Psoas muscle (tissue), 7 donors: ENCODE measurements at regions not wholly inside any gene's neighbourhood (a gene's known extent, or its start where the extent isn't known, plus 50 kb on each side); places are given as distances from the start of the nearest gene placed in this dataset.
A peak's percentile ranks its signal among the peaks of the same experiment; 100 is the strongest.
"Not testable (repeated sequence)": the region's sequence is repeated elsewhere in the genome, so short reads cannot be mapped to it uniquely, and the experiment has no call there.

Experiments
- ATAC-seq, 4 donors: fragments of 200-7000 bp; cut with Tn5 transposase; one replicate each; pipeline ENCODE4 v1.9.1; 2020; ENCODE audit warnings: moderate library complexity in 3 of 4, mild to moderate bottlenecking in 2 of 4
- DNase-seq, 2 donors: peaks; one replicate each; pipeline ENCODE4 v3.0.0-alpha.2; 2020
- H3K27ac ChIP-seq: fragments of 200-600 bp; one replicate; pipeline ENCODE4 v1.8.0; 2022
- H3K27me3 ChIP-seq, 3 donors: fragments of 200-600 bp in 1 of 3; one replicate each; pipeline versions ENCODE4 v1.6.1 to v1.8.0; 2013 to 2022; ENCODE audit warnings: low read length in 2 of 3, mild to moderate bottlenecking in 2 of 3, moderate library complexity in 1 of 3; ENCODE audit not compliant: insufficient read depth in 3 of 3
- H3K36me3 ChIP-seq, 2 donors: fragments of 200-600 bp in 1 of 2; one replicate each; pipeline versions ENCODE4 v1.6.1 to v1.8.0; 2013 to 2022; ENCODE audit warnings: low read depth in 1 of 2, mild to moderate bottlenecking in 1 of 2, moderate library complexity in 1 of 2; ENCODE audit not compliant: insufficient read depth in 1 of 2
- H3K4me1 ChIP-seq: fragments of 200-600 bp; one replicate; pipeline ENCODE4 v1.8.0; 2022
- H3K4me3 ChIP-seq: fragments of 200-600 bp; one replicate; pipeline ENCODE4 v1.8.0; 2022; ENCODE audit warnings: mild to moderate bottlenecking
- H3K9me3 ChIP-seq: fragments of 200-600 bp; one replicate; pipeline ENCODE4 v1.8.0; 2022
- WGBS, 3 donors: extraction: QIAGEN DNeasy Blood & Tissue Kit; methylation state at CpG; one replicate each; pipeline versions ENCODE4 v1.1.6 to v1.1.7; 2013; 5-methylcytosine and 5-hydroxymethylcytosine counted together
- intact Hi-C, 2 donors: fragments of 100-400 bp; cut with DNase I; formaldehyde crosslinking; loops; one replicate each; pipeline versions ENCODE4 v1.11.0 to v1.14.2; 2022
- TF ChIP-seq, protein P1 (sequence below): fragments of 200-600 bp; IDR thresholded peaks from one replicate; pipeline ENCODE4 v1.8.0; 2022; ENCODE audit warnings: antibody characterized with exemption
- donor health status: healthy with polysubstance abuse.
- donor health status: DM: no; HTN: no; CAD: no; lungs with moderate emphysema.
- donor health status: Bipolar disorder and iron deficiency.
- donor health status: healthy.
- donor health status: DM: yes; HTN: yes; CAD: no.
- donor health status: DM: no; HTN: no; CAD: no.
- donor health status: DM: yes; HTN: yes; CAD: no.

DNA sequence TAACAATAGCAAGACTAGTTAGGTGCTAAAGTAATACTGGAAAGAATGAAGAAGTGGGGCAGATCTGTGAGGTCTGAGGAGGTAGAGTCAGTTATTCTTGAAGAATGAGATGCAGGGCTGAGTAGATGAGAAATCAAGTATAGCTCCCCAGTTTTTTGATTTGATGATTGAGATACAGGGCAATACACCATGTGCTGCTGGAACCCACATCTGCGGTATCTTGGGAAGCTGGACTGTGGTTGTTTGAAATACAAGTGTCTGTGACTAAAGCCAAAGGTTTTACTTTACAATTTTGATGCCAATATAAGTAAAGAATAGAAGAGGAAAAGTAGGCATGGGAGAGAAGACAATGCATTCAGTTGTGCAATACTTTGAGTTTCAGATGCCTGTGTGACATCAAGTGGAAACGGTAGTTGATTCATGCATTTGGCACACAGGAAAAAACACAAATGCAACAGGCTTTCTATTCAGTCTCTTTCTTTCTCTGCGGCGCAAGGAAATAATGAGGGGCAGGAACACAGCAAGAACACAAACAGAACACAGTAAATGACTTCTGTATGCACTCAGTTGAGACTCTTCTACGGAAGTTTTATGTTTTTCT is 190.2 kb upstream of the SLC38A2 start:
- WGBS, 3 donors = 23 to 29% (median 25%) methylated on average over 5 of the region's 5 CpGs
- peak; percentile 67 to 85 (median 78) for ATAC-seq
- Histone ChIP-seq H3K27ac (peak overlapping the region; percentile 77), H3K27me3 (no peaks in the 10 kb centered on the region), H3K4me3 (no peak overlapping the region), H3K4me1 (peaks cover 29% of the 10 kb centered on the region), H3K9me3 (peaks cover 33% of the 10 kb centered on the region), H3K36me3 (no peaks in the 10 kb centered on the region)
- intact Hi-C loops = loop anchor here in 1 of 2 donors (5.0 kb wide), 1 partner anchor 50 kb away; no protein-coding TSS in a partner anchor
- TF ChIP-seq, protein P1, sequence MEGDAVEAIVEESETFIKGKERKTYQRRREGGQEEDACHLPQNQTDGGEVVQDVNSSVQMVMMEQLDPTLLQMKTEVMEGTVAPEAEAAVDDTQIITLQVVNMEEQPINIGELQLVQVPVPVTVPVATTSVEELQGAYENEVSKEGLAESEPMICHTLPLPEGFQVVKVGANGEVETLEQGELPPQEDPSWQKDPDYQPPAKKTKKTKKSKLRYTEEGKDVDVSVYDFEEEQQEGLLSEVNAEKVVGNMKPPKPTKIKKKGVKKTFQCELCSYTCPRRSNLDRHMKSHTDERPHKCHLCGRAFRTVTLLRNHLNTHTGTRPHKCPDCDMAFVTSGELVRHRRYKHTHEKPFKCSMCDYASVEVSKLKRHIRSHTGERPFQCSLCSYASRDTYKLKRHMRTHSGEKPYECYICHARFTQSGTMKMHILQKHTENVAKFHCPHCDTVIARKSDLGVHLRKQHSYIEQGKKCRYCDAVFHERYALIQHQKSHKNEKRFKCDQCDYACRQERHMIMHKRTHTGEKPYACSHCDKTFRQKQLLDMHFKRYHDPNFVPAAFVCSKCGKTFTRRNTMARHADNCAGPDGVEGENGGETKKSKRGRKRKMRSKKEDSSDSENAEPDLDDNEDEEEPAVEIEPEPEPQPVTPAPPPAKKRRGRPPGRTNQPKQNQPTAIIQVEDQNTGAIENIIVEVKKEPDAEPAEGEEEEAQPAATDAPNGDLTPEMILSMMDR = no peak
- DNase-seq = no peak

DNA sequence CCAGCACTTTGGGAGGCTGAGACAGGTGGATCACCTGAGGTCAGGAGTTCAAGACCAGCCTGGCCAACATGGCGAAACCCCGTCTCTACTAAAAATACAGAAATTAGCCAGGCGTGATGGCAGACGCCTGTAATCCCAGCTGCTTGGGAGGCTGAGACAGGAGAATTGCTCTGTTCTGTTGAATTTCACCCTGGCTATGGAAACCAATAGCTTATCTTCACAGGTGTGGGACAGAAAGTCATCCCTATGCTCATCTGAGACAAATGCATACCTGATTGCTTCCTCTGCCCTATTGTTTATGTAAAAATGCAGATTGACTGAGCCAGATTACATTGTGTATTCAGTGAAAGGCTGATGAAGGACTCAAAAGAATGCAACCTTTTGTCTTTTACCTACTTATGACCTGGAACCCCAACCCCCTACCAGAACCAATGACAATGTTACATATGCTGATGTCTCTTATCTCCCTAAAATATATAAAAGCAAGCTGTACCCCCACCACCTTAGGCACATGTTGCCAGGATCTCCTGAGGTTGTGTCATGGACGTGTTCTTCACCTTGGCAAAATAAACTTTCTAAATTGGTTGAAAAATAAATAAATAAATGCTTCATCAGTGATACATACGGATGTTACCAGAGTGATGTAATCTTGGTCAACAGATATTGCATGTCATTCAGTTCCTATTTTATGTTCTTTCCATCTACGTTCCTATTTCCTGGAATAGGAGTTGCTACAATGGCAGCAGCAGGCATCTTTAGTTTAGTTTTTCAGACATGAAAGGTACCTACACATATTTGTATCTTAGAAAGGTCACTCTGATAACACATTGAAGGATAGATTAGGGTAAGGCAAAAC is 189.4 kb upstream of the SLC38A2 start:
- not testable (repeated sequence) for DNase-seq, H3K4me3 ChIP-seq, H3K27me3 ChIP-seq, H3K36me3 ChIP-seq
- peaks cover 33% of the 10 kb centered on the region for H3K4me1 ChIP-seq
- peak overlapping the region; percentile 77 for H3K27ac ChIP-seq
- peak; percentile 31 to 41 (median 34) for ATAC-seq
- 67 to 80% (median 67%) methylated on average over 7 of the region's 7 CpGs for WGBS, 3 donors
- intact Hi-C loops = loop anchor here in 1 of 2 donors (5.0 kb wide), 1 partner anchor 50 kb away; no protein-coding TSS in a partner anchor
- peaks cover 26% of the 10 kb centered on the region for H3K9me3 ChIP-seq

DNA sequence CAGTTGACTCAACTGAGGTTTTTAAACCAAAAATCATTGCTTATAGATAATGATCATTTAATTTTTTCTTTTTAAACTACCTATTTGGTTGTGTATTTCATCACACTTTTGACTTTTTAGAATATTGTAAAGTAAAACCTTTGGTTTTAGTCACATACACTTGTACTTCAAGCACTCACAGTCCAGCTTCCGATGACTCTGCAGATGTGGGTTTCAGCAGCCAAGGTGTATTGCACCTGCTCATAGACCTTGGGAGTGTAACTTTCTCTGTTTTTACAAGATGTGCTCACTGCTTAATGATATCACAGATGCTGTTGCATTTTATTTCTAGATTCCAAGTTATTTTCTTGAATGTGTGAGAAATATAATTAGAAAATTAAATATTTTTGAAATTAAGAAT is 188.3 kb upstream of the SLC38A2 start:
- TF ChIP-seq, protein P1 = no peak
- WGBS, 3 donors = 60 to 81% (median 79%) methylated on average over 1 of the region's 1 CpG
- intact Hi-C loops = loop anchor here in 1 of 2 donors (5.0 kb wide), 1 partner anchor 51 kb away; no protein-coding TSS in a partner anchor
- peaks cover 42% of the 10 kb centered on the region for H3K4me1 ChIP-seq
- ATAC-seq = no peak
- H3K27me3 ChIP-seq = no peaks in the 10 kb centered on the region
- DNase-seq = no peak
- peaks cover 19% of the 10 kb centered on the region for H3K9me3 ChIP-seq
- H3K4me3 ChIP-seq = no peak overlapping the region
- H3K27ac ChIP-seq = peak overlapping the region; percentile 77
- no peaks in the 10 kb centered on the region for H3K36me3 ChIP-seq

DNA sequence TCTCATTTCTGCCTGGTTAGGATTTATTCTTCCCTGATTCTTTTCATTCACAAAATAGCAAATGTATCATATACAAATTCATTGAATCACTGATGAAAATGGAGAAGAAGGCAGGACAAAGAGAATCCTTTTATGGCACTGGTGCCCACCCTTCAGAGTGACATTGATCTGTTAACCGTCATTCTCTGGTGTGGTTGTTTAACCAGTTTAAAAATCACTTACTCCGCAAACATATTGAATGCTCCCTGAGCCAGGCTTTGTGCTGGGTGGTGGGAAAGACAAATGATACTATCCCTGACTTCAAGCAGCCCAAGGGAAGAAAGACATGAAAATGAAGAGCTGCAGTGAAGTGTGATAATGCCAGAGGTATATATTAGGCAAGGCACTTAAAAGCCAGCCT is 187.5 kb upstream of the SLC38A2 start:
- Histone ChIP-seq H3K4me1 (peaks cover 49% of the 10 kb centered on the region), H3K9me3 (peaks cover 13% of the 10 kb centered on the region), H3K36me3 (no peaks in the 10 kb centered on the region), H3K27me3 (no peaks in the 10 kb centered on the region), H3K4me3 (no peak overlapping the region), H3K27ac (peak overlapping the region; percentile 77)
- intact Hi-C loops = loop anchor here in 1 of 2 donors (5.0 kb wide), 1 partner anchor 52 kb away; no protein-coding TSS in a partner anchor
- WGBS, 3 donors = 71 to 93% (median 86%) methylated on average over 2 of the region's 2 CpGs
- no peak for DNase-seq
- TF ChIP-seq, protein P1 = no peak
- ATAC-seq = no peak

DNA sequence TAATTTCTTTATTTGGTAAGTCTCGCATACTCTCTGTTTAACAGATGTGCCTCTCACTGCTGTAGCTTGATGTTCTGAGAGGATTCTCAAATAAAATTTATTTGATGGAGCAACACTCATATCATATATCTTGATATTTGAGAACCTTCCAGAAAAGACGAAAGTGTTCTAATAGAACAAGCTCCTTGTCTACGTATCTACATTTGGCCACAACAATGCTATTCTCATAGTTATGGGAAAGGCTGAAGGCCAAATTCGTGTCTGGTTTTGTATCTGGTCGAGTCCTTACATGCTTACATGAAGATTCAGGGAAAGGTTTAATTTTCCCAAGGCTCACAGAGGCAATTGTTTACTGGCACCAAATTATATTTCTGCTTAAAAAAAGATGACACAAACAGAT is 186.7 kb upstream of the SLC38A2 start:
- peak in 1 of 4 donors; percentile 20 for ATAC-seq
- Histone ChIP-seq H3K36me3 (no peaks in the 10 kb centered on the region), H3K27me3 (no peaks in the 10 kb centered on the region), H3K4me3 (no peak overlapping the region), H3K9me3 (peaks cover 5% of the 10 kb centered on the region), H3K4me1 (peaks cover 50% of the 10 kb centered on the region), H3K27ac (peak overlapping the region; percentile 77)
- TF ChIP-seq, protein P1 = no peak
- WGBS, 3 donors = 25 to 44% (median 28%) methylated on average over 5 of the region's 5 CpGs
- intact Hi-C loops = loop anchor here (5.0 kb wide), 2 partner anchors 103 to 187 kb away; partner anchors contain the start of gene SLC38A2 (in 2 of the 2)
- DNase-seq = no peak
